ENCODE measurements at regions not wholly inside any gene's neighbourhood (a gene's known extent, or its start where the extent isn't known, plus 50 kb on each side); places are given as distances from the start of the nearest gene placed in this dataset.

GRCh38 chr12:125360540-125360939, 295.3 kb downstream of the AACS start (continued):
- TF ChIP-seq NFATC4 (CRISPR knock-in tag; IDR thresholded peaks at IDR 0.05), result no peak
- no peak for TF ChIP-seq NFE2L1 (CRISPR knock-in tag; IDR thresholded peaks at IDR 0.05)
- no peak for TF ChIP-seq ZNF512 (CRISPR knock-in tag; IDR thresholded peaks at IDR 0.05; ENCODE audit: borderline replicate concordance)
- no peak for TF ChIP-seq PRDM15 (CRISPR knock-in tag; IDR thresholded peaks at IDR 0.05)
- no peak for TF ChIP-seq SMAD3 (CRISPR knock-in tag; IDR thresholded peaks at IDR 0.05; ENCODE audit: borderline replicate concordance)
- TF ChIP-seq ATF3 (CRISPR knock-in tag; conservative IDR thresholded peaks at IDR 0.05), result no peak
- TF ChIP-seq GRHL2 (CRISPR knock-in tag; IDR thresholded peaks at IDR 0.05; ENCODE audit: insufficient replicate concordance, severe bottlenecking), result no peak
- TF ChIP-seq AFF4 (CRISPR knock-in tag; IDR thresholded peaks at IDR 0.05; ENCODE audit: borderline replicate concordance), result no peak
- TF ChIP-seq ZNF317 (CRISPR knock-in tag; IDR thresholded peaks at IDR 0.05; ENCODE audit: borderline replicate concordance, low read depth), result no peak

- ChIA-PET CTCF (interaction anchor here (0.9 to 2.1 kb wide), 4 partner anchors 38 to 188 kb away, joined by 3 to 7 read pairs (median 4); no protein-coding TSS in a partner anchor), POLR2A (interaction anchor here (1.1 kb wide), 1 partner anchor 16 kb away, joined by 3 read pairs; no protein-coding TSS in a partner anchor)
- Mint-ChIP-seq H3K4me1 (peaks cover 15% of the 10 kb centered on the region), H3K27me3 (ENCODE audit: low read depth) (no peaks in the 10 kb centered on the region), H3K27ac (no peak overlapping the region), H3K36me3 (no peaks in the 10 kb centered on the region), H3K4me3 (no peak overlapping the region), H3K9me3 (no peaks in the 10 kb centered on the region)
- DNase-seq (ENCODE audit: low spot score) (no peak), ATAC-seq (peak; percentile 52; the same call in 1 of the 2 replicates)
- TF ChIP-seq NR1H2 (CRISPR knock-in tag; IDR thresholded peaks at IDR 0.05), result no peak
- no peak for TF ChIP-seq ZNF416 (CRISPR knock-in tag; IDR thresholded peaks at IDR 0.05)
- TF ChIP-seq PRDM15 (CRISPR knock-in tag; IDR thresholded peaks at IDR 0.05), result no peak
- TF ChIP-seq ZNF232 (CRISPR knock-in tag; IDR thresholded peaks at IDR 0.05), result no peak
- TF ChIP-seq IRF2 (CRISPR knock-in tag; IDR thresholded peaks at IDR 0.05; ENCODE audit: borderline replicate concordance, low read depth), result no peak
- no peak for TF ChIP-seq TP53 (CRISPR knock-in tag; IDR thresholded peaks at IDR 0.05)
- no peak for TF ChIP-seq NR2C2 (CRISPR knock-in tag; IDR thresholded peaks at IDR 0.05)
- TF ChIP-seq CBFB (CRISPR knock-in tag; IDR thresholded peaks at IDR 0.05; ENCODE audit: low read depth), result no peak
- TF ChIP-seq CREB1 (CRISPR knock-in tag; IDR thresholded peaks at IDR 0.05), result no peak
- no peak for TF ChIP-seq ZNF121 (CRISPR knock-in tag; IDR thresholded peaks at IDR 0.05)
- no peak for TF ChIP-seq KAT7 (CRISPR knock-in tag; IDR thresholded peaks at IDR 0.05; ENCODE audit: borderline replicate concordance)
- TF ChIP-seq USF2 (CRISPR knock-in tag; IDR thresholded peaks at IDR 0.05), result no peak
These were observed 305.8 kb downstream of the AACS start for GRCh38 chr12:125371033-125371432.
